ENCODE measurements at regions not wholly inside any gene's neighbourhood (a gene's known extent, or its start where the extent isn't known, plus 50 kb on each side); places are given as distances from the start of the nearest gene placed in this dataset.

- no peaks in the 10 kb centered on the region for H3K9me3 ChIP-seq (ENCODE audit: control insufficient read depth, insufficient read depth, low read depth, low read length)
- TF ChIP-seq CTCF (IDR thresholded peaks at IDR 0.05) (no peak), POLR2AphosphoS5 (IDR thresholded peaks at IDR 0.05; ENCODE audit: low read depth, low read length) (no peak), REST (IDR thresholded peaks at IDR 0.05; ENCODE audit: insufficient read depth in 1 of 2, low read depth in 2 of 2, low read length in 1 of 2) (no peak), TCF7L2 (IDR thresholded peaks at IDR 0.05; ENCODE audit: low read depth, low read length) (no peak), SIN3A (IDR thresholded peaks at IDR 0.05; ENCODE audit: borderline replicate concordance, insufficient read depth, low read depth, low read length) (no peak)
- no peak overlapping the region for H3K27ac ChIP-seq (ENCODE audit: low read length)
- no peak overlapping the region for H3K4me3 ChIP-seq (ENCODE audit: low read depth in 2 of 2, low read length in 2 of 2)
- no TSS peak for BruUV-seq (replicated peaks)
- ChIA-PET POLR2A (no interaction called here), CTCF (no interaction called here)
- ATAC-seq, result no peak
- no peaks in the 10 kb centered on the region for H3K27me3 ChIP-seq (ENCODE audit: control insufficient read depth, insufficient read depth, low read length)
- in situ Hi-C loops (cut with HindIII; ENCODE audit: low pct_unique_long_range_greater_than_20kb, low sequenced_read_pairs) (no loop called here), intact Hi-C loops (cut with micrococcal nuclease; ENCODE audit: unreplicated experiment) (no loop called here)
- H3K4me1 ChIP-seq (ENCODE audit: control insufficient read depth, insufficient read depth, low read length), result no peaks in the 10 kb centered on the region
- H3K36me3 ChIP-seq (ENCODE audit: control insufficient read depth, insufficient read depth, low read length), result no peaks in the 10 kb centered on the region
- no peak for DNase-seq (ENCODE audit: low read depth, low spot score)
Observed at GRCh38 chr2:22261165-22261564, 1123.8 kb upstream of the KLHL29 start.

GRCh38 chr2:22270341-22270740 is 1114.6 kb upstream of the KLHL29 start:
- H3K36me3 ChIP-seq (ENCODE audit: control insufficient read depth, insufficient read depth, low read length), result no peaks in the 10 kb centered on the region
- no TSS peak for BruUV-seq (replicated peaks)
- intact Hi-C loops (cut with micrococcal nuclease; ENCODE audit: unreplicated experiment), result no loop called here
- H3K9me3 ChIP-seq (ENCODE audit: control insufficient read depth, insufficient read depth, low read depth, low read length), result peaks cover 11% of the 10 kb centered on the region; the same call in 1 of the 2 replicates
- DNase-seq (ENCODE audit: low read depth, low spot score) (no peak), ATAC-seq (no peak)
- POLR2A ChIA-PET, result no interaction called here
- no peaks in the 10 kb centered on the region for H3K4me1 ChIP-seq (ENCODE audit: control insufficient read depth, insufficient read depth, low read length)
- no peak overlapping the region for H3K27ac ChIP-seq (ENCODE audit: low read length)
- in situ Hi-C loops (cut with HindIII; ENCODE audit: low pct_unique_long_range_greater_than_20kb, low sequenced_read_pairs), result no loop called here
- no peaks in the 10 kb centered on the region for H3K27me3 ChIP-seq (ENCODE audit: control insufficient read depth, insufficient read depth, low read length)
- CTCF ChIA-PET, result no interaction called here
- no peak for TF ChIP-seq SIN3A (IDR thresholded peaks at IDR 0.05; ENCODE audit: borderline replicate concordance, insufficient read depth, low read depth, low read length)
- no peak overlapping the region for H3K4me3 ChIP-seq (ENCODE audit: low read depth in 2 of 2, low read length in 2 of 2)

- Histone ChIP-seq H3K4me1 (ENCODE audit: control insufficient read depth, insufficient read depth, low read length) (no peaks in the 10 kb centered on the region), H3K4me3 (ENCODE audit: low read depth in 2 of 2, low read length in 2 of 2) (no peak overlapping the region), H3K27ac (ENCODE audit: low read length) (no peak overlapping the region), H3K27me3 (ENCODE audit: control insufficient read depth, insufficient read depth, low read length) (no peaks in the 10 kb centered on the region), H3K36me3 (ENCODE audit: control insufficient read depth, insufficient read depth, low read length) (no peaks in the 10 kb centered on the region), H3K9me3 (ENCODE audit: control insufficient read depth, insufficient read depth, low read depth, low read length) (peaks cover 11% of the 10 kb centered on the region; the same call in 1 of the 2 replicates)
- BruUV-seq (replicated peaks), result no TSS peak
- no peak for TF ChIP-seq TCF7L2 (IDR thresholded peaks at IDR 0.05; ENCODE audit: low read depth, low read length)
- TF ChIP-seq REST (IDR thresholded peaks at IDR 0.05; ENCODE audit: insufficient read depth in 1 of 2, low read depth in 2 of 2, low read length in 1 of 2), result no peak
- no peak for TF ChIP-seq POLR2AphosphoS5 (IDR thresholded peaks at IDR 0.05; ENCODE audit: low read depth, low read length)
- TF ChIP-seq SIN3A (IDR thresholded peaks at IDR 0.05; ENCODE audit: borderline replicate concordance, insufficient read depth, low read depth, low read length), result no peak
- no peak for TF ChIP-seq CTCF (IDR thresholded peaks at IDR 0.05)
- ATAC-seq (no peak), DNase-seq (ENCODE audit: low read depth, low spot score) (no peak)
- in situ Hi-C loops (cut with HindIII; ENCODE audit: low pct_unique_long_range_greater_than_20kb, low sequenced_read_pairs) (no loop called here), intact Hi-C loops (cut with micrococcal nuclease; ENCODE audit: unreplicated experiment) (no loop called here)
- ChIA-PET CTCF (no interaction called here), POLR2A (no interaction called here)
Observed at GRCh38 chr2:22273853-22274252, 1111.1 kb upstream of the KLHL29 start.

All from Panc1 (cell line).